Natural killer cell (primary cell): ENCODE measurements at regions not wholly inside any gene's neighbourhood (a gene's known extent, or its start where the extent isn't known, plus 50 kb on each side); places are given as distances from the start of the nearest gene placed in this dataset.
A peak's percentile ranks its signal among the peaks of the same experiment; 100 is the strongest.

Experiments used
- ATAC-seq, 3 donors: fragments of 150-1000 bp in 2 of 3; fragments of 200-7000 bp in 1 of 3; cut with Tn5 transposase; 1 replicate in 1 of 3; 2 replicates in 2 of 3; pipeline ENCODE4 v1.10.0; 2021; ENCODE audit warnings: mild to moderate bottlenecking in 2 of 3, moderate library complexity in 2 of 3
- DNase-seq, 2 donors: peaks; one replicate each; pipeline versions ENCODE4 v3.0.0 to v3.0.0-alpha.2; 2013 to 2021; ENCODE audit warnings: mixed read lengths in 1 of 2
- H3K27ac ChIP-seq: one replicate; pipeline ENCODE4 v1.5.1; 2013; ENCODE audit warnings: mild to moderate bottlenecking, low read length
- H3K27me3 ChIP-seq: one replicate; pipeline ENCODE4 v1.6.1; 2013; ENCODE audit warnings: low read length; ENCODE audit not compliant: control insufficient read depth, insufficient read depth
- H3K36me3 ChIP-seq: one replicate; pipeline ENCODE4 v1.6.1; 2013; ENCODE audit warnings: low read length; ENCODE audit not compliant: control insufficient read depth, insufficient read depth
- H3K4me1 ChIP-seq: one replicate; pipeline ENCODE4 v1.6.1; 2013; ENCODE audit warnings: low read length; ENCODE audit not compliant: control insufficient read depth, insufficient read depth
- H3K4me3 ChIP-seq: one replicate; pipeline ENCODE4 v1.5.1; 2013; ENCODE audit warnings: low read length
- H3K9me3 ChIP-seq: one replicate; pipeline ENCODE4 v1.6.1; 2013; ENCODE audit warnings: low read length; ENCODE audit not compliant: control insufficient read depth, insufficient read depth
- H3K27ac Mint-ChIP-seq, 2 donors: one replicate each; pipeline ENCODE4 v1.8.0; 2022; ENCODE audit warnings: mild to moderate bottlenecking in 2 of 2, mixed read lengths in 2 of 2, moderate library complexity in 1 of 2
- H3K27me3 Mint-ChIP-seq, 2 donors: one replicate each; pipeline ENCODE4 v1.8.0; 2022; ENCODE audit warnings: low read depth in 2 of 2, mixed read lengths in 2 of 2
- H3K36me3 Mint-ChIP-seq: one replicate; pipeline ENCODE4 v1.8.0; 2022; ENCODE audit warnings: mixed read lengths
- H3K4me1 Mint-ChIP-seq, 2 donors: one replicate each; pipeline ENCODE4 v1.8.0; 2022; ENCODE audit warnings: mixed read lengths in 2 of 2
- H3K4me3 Mint-ChIP-seq: one replicate; pipeline ENCODE4 v1.8.0; 2022; ENCODE audit warnings: mild to moderate bottlenecking, moderate library complexity, mixed read lengths
- H3K9me3 Mint-ChIP-seq, 2 donors: one replicate each; pipeline ENCODE4 v1.8.0; 2022; ENCODE audit warnings: mixed read lengths in 2 of 2
- CTCF ChIP-seq: fragments of 200-600 bp; IDR thresholded peaks from one replicate; pipeline ENCODE4 v1.8.0; 2022; ENCODE audit warnings: antibody characterized with exemption
- whole genome bisulfite sequencing: methylation state at CpG from one replicate; pipeline ENCODE4 v1.1.7; 2013; ENCODE audit warnings: missing lambda C conversion rate; ENCODE audit not compliant: insufficient coverage; 5-methylcytosine and 5-hydroxymethylcytosine counted together
- intact Hi-C: fragments of 100-400 bp; cut with micrococcal nuclease; formaldehyde crosslinking; loops from one replicate; pipeline ENCODE4 v1.14.2; 2022

- Histone ChIP-seq H3K4me1 (no peaks in the 10 kb centered on the region), H3K9me3 (no peaks in the 10 kb centered on the region), H3K27ac (no peak overlapping the region), H3K27me3 (no peaks in the 10 kb centered on the region), H3K4me3 (no peak overlapping the region), H3K36me3 (peaks cover 7% of the 10 kb centered on the region)
- intact Hi-C loops = no loop called here
- ATAC-seq (no peak), DNase-seq (no peak)
- no peak for TF ChIP-seq CTCF
- Mint-ChIP-seq H3K27me3 (no peaks in the 10 kb centered on the region), H3K36me3 (no peaks in the 10 kb centered on the region), H3K4me1 (peaks cover 2 to 5% of the 10 kb centered on the region in 2 donors), H3K4me3 (no peak overlapping the region), H3K9me3 (no peaks in the 10 kb centered on the region), H3K27ac (no peak overlapping the region)
- WGBS = 100% methylated on average over 1 of the region's 1 CpG
Observed at GRCh38 chr1:77625250-77625649, 57.2 kb downstream of the ZZZ3 start.

DNA sequence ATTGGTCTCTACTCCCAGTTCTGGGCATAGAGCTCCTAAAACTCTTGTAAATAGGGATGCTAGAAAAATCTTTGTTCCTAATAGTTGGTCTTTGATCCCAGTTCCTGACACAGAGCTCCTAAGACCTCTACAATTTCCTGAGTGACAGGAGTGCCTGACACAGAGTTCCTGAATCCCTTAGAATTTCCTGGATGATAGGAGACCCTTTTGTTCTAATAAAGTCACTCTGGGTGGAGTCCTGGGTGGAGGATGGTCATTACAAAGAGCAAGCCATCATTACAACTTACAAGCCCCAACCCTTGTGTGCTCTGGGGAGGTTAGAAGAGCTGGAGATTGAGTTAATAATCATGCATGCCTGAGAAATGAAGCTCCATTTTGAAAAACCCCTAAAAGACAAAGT lies 58.4 kb downstream of the ZZZ3 start:
- TF ChIP-seq CTCF = no peak
- no peaks in the 10 kb centered on the region for H3K4me1 ChIP-seq
- H3K27me3 Mint-ChIP-seq = no peaks in the 10 kb centered on the region
- intact Hi-C loops = no loop called here
- no peaks in the 10 kb centered on the region for H3K9me3 Mint-ChIP-seq
- ATAC-seq (no peak), DNase-seq (no peak)
- no peak overlapping the region for H3K4me3 ChIP-seq
- no peak overlapping the region for H3K27ac ChIP-seq
- no peaks in the 10 kb centered on the region for H3K36me3 Mint-ChIP-seq
- no peak overlapping the region for H3K27ac Mint-ChIP-seq
- peaks cover 5% of the 10 kb centered on the region in 2 donors for H3K4me1 Mint-ChIP-seq
- no peaks in the 10 kb centered on the region for H3K9me3 ChIP-seq
- H3K27me3 ChIP-seq = no peaks in the 10 kb centered on the region
- H3K36me3 ChIP-seq = peaks cover 7% of the 10 kb centered on the region
- no peak overlapping the region for H3K4me3 Mint-ChIP-seq

GRCh38 chr1:77623066-77623465 lies 59.4 kb downstream of the ZZZ3 start:
- Histone ChIP-seq H3K36me3 (peaks cover 7% of the 10 kb centered on the region), H3K4me1 (no peaks in the 10 kb centered on the region), H3K27me3 (no peaks in the 10 kb centered on the region), H3K4me3 (no peak overlapping the region), H3K27ac (no peak overlapping the region), H3K9me3 (no peaks in the 10 kb centered on the region)
- peak overlapping the region in 1 of 2 donors; percentile 9 for H3K27ac Mint-ChIP-seq
- ATAC-seq (no peak), DNase-seq (no peak)
- no peaks in the 10 kb centered on the region for H3K9me3 Mint-ChIP-seq
- H3K4me3 Mint-ChIP-seq = no peak overlapping the region
- WGBS = 86% methylated on average over 2 of the region's 2 CpGs
- no peaks in the 10 kb centered on the region for H3K36me3 Mint-ChIP-seq
- H3K4me1 Mint-ChIP-seq = peaks cover 5% of the 10 kb centered on the region in 2 donors
- no peak for TF ChIP-seq CTCF
- H3K27me3 Mint-ChIP-seq = no peaks in the 10 kb centered on the region
- intact Hi-C loops = no loop called here

DNA sequence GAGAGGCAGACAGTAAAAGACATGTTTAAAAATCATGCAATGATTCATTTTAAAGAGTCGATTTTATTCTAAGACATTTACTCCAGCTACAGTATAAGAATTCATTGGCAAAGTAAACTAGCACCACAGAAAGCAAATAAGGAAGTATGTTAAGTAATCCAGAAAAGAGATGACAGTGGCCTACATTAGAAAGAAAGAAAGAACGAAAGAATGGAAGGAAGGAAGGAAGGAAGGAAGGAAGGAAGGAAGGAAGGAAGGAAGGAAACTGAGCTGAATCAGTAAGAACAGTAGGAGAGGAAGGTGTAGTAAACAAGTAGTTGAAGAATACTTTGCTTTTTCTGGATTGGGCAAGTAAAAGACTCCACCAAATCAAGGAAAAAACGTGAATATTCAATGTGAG lies 62.2 kb downstream of the ZZZ3 start:
- H3K9me3 Mint-ChIP-seq = no peaks in the 10 kb centered on the region

More for the DNA sequence above, 62.2 kb downstream of the ZZZ3 start:
- H3K4me3 Mint-ChIP-seq = no peak overlapping the region
- H3K4me1 Mint-ChIP-seq = peaks cover 5 to 8% of the 10 kb centered on the region in 2 donors
- intact Hi-C loops = no loop called here
- Histone ChIP-seq H3K27me3 (no peaks in the 10 kb centered on the region), H3K9me3 (no peaks in the 10 kb centered on the region), H3K4me1 (no peaks in the 10 kb centered on the region), H3K27ac (no peak overlapping the region), H3K36me3 (peaks cover 3% of the 10 kb centered on the region), H3K4me3 (no peak overlapping the region)
- WGBS = 58% methylated on average over 2 of the region's 3 CpGs
- no peak overlapping the region for H3K27ac Mint-ChIP-seq
- no peaks in the 10 kb centered on the region for H3K36me3 Mint-ChIP-seq
- no peak for TF ChIP-seq CTCF
- DNase-seq (no peak), ATAC-seq (no peak)
- no peaks in the 10 kb centered on the region for H3K27me3 Mint-ChIP-seq
